RPMI8226 (cell line): ENCODE measurements at regions not wholly inside any gene's neighbourhood (a gene's known extent, or its start where the extent isn't known, plus 50 kb on each side); places are given as distances from the start of the nearest gene placed in this dataset.
"Not testable (repeated sequence)": the region's sequence is repeated elsewhere in the genome, so short reads cannot be mapped to it uniquely, and the experiment has no call there.

Experiments
- DNase-seq: peaks from one replicate; pipeline ENCODE4 v3.0.0-alpha.2; 2015

DNA sequence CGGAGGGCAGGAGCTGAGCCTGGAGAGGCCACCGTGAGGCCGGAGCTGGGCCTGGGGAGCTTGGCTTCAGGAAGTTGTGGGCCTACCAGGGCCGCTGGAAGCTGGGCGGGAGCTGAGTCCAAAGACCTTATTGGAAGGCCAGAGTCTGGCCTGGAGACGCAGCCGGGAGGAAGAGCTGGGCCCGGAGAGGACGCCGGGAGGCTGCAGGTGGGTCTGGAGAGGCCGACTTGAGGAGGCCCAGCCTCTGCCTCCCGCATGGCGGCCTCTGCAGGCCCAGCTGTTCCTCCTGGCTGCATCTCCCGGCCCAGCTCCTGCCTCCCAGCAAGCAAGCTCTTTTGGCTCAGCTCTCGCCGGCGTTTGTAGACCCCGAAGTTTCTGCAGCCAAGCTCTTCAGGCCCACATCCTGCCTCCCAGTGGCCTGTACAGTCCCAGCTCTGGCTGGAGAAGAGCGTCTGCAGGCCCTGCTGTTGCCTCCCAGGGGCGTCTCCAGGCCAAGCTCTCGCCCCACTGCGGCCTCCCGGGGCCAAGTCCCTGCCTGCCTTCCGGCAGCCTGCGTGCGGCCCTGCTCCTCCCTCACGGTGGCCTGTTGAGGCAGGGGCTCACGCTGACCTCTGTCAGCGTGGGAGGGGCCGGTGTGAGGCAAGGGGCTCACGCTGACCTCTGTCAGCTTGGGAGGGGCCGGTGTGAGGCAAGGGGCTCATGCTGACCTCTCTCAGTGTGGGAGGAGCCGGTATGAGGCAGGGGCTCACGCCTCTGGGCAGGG lies 70.4 kb upstream of the COBL start:
- DNase-seq = not testable (repeated sequence)

DNA sequence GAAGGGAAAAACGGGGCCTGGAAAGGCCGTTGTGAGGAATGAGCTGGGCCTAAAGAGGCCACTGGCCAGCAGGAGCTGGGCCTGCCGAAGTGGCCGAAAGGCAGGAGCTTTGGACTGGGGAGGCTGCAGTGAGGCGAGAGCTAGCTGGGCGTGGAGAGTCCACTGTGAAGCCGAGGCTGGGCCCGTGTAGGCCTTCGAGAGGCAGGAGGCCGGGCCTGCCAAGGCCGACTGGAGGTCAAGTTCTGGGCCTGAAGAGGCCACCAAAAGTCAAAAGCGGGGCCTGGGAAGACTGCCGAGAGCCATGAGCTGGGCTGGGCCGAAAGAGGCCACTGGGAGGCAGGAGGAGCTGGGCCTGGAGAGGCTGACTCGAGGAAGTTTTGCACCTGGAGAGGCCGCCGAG lies 69.6 kb upstream of the COBL start:
- not testable (repeated sequence) for DNase-seq

- not testable (repeated sequence) for DNase-seq
Observed at GRCh38 chr7:51382243-51382642, 65.6 kb upstream of the COBL start.

DNA sequence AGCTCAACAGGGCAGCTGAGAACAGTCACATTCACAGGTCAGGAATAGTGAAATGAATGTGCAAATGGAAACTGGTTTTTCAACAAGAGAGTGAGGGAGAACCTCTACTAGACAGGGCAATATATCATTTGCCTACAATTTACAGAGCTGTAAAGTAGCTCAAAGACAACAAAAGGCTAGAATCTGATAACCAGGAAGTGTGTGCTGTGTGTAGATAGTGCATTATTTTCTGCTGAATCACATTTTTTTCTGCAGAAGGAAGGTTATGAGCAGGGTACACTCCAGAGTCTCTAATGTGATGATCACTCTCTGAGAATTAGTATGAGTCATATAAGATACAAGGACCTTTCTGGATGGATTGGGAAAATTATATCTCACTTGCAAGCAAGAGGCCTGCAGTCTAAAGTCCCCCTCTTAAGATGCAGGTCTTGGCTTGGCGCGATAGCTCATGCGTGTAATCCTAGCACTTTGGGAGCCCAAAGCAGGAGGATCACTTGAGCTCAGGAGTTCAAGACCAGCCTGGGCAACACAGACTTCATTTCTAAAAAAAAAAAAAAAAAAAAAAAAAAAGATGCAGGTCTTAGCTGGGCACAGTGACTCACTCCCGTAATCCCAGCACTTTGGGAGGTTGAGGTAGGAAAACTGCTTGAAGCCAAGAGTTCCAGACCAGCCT lies 59.9 kb upstream of the COBL start:
- DNase-seq = no peak

DNA sequence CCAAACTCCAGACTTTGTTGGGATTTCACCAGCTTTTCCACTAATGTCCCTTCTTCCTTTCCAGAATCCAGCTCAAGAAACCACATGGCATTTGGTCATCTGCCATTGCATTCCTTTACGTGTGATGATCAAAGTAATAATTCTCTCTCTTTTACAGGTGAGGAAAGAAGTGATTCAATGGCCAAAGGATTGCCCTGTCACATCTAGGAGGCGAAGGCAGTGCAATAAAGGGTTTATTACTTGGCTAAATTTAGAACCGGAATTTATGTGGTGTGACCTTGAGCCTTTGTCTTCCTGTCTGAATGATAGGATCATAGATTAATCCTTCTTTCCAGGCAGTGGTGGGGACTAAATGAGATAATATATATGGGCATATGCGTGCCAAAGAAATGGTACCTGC lies 58.3 kb upstream of the COBL start:
- DNase-seq = no peak

DNA sequence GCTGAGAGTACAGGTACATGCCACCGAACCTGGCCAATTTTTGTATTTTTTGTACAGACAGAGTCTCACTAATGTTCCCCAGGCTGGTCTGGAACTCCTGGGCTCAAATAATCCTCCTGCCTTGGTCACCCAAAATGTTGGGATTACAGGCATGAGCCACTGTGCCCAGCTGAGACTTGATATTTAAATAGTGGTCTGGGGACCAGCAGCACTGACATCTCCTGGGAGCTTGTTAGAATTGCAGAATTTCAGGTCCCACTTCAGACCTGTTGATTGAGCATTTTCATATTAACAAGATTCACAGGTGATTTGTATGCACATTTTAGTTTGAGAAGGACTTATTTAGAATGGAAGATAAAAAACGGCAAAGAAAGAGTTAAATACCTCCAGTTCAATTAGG lies 57.0 kb upstream of the COBL start:
- not testable (repeated sequence) for DNase-seq

DNA sequence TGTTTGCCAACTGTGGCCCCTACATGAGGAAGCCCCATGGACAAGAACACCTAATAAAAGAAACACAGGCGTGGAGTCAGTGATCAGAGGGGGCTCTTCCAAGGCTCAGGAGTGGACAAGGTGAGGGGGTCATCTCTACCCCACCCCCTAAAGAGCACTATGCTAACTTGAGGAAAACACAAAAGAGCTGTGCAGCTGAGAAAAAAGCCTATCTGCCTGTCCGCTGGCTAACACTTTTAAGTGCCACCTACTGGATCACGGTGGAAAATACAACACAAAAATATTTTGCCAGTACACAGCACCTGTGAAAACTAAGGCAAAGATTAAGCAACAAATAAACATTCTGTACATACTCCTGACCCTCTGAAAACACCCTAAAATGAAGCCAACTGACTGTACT lies 53.1 kb upstream of the COBL start:
- DNase-seq = peak; percentile 74

GRCh38 chr7:51369228-51369627 lies 52.6 kb upstream of the COBL start:
- DNase-seq = peak; percentile 84

DNA sequence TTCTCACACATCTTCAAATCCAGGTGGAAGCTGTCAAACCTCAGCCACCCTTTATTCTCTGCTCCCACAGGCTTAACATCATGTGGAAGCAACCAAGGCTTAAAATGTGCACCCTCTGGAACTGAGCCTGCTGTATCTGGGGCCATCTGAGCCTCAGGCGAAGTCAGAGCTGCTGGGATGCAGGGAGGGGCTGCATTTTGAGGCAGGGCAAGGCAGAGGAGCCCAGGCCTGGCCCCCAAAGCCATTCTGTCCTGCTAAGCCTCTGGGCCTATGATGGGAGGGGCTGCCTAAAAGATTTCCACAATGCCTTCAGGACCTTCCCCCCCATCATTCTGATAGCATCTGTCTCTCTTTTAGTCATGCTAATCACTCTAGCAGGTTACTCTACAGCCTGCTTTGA lies 51.7 kb upstream of the COBL start:
- DNase-seq = no peak

DNA sequence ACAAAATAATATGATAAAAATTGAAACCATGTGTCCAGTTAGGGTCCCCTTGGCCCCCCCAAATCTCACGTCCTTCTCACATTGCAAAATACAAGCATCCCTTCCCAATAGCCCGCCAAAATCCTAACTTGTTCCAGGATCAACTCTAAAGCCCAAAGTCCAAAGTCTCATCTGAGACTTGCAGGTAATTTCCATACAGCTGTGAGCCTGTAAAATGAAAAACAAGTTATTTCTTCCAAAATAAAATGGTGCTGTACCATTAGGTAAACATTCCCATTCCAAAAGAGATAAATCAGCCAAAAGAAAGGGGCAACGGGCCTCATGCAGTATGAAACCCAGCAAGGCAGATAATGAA lies 51.0 kb upstream of the COBL start:
- no peak for DNase-seq

DNA sequence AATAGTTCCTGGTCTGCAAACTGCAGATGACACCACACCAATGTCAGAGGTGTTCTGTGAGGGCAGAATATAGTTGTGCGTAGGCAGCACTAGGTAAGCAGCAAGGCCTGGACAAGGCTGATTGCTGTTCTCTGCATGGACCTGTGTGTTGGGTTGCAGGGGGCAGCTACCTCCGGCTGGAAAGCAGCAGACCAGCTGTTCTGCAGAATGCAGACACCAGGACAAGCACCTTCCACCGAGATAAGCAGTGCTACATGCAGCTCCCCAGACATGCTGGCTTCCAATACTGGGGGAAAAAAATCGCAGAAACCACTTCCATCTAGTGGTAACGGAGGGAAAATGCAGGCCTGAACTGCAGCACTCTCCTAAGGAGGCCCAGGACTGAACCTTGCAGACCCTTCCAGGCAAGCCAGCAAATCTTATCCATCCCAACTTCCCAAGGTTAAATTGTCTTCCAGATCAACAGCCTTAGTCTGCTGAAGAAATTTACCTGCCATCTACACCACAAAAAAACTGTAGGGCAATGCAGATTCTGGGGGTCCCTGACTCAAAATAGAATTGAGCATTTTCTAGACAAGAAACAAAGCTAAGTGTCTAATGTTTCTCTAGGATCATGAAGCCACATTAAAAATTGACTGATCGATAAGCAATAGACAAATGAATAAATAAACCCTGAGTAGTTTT lies 50.5 kb upstream of the COBL start:
- peak; percentile 82 for DNase-seq
